ENCODE measurements at regions not wholly inside any gene's neighbourhood (a gene's known extent, or its start where the extent isn't known, plus 50 kb on each side); places are given as distances from the start of the nearest gene placed in this dataset.
"Not testable (repeated sequence)": the region's sequence is repeated elsewhere in the genome, so short reads cannot be mapped to it uniquely, and the experiment has no call there.

DNA sequence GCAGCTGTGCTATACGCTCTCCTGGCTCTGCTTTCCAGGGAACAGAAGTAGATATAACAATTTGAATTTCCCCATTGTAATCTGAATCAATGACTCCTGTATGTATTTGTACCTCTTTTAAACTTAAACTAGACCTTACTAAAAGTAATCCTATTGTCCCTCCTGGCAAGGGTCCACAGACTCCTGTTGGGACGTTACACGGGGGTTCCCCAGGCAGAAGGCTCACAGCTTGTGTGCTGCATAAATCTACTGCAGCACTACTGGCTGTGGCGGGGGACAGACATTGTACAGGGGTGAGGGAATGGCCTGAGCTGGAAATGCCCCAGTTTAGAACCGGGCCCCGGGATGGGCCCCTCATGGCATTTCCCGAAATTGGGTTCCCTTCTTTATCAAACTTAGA is 432.2 kb upstream of the SGO1 start:
- H2AFZ ChIP-seq (ENCODE audit: control insufficient read depth, low read depth, low read length); H3K9ac ChIP-seq (ENCODE audit: control insufficient read depth, insufficient read depth, low read length); H3K79me2 ChIP-seq (ENCODE audit: control insufficient read depth, insufficient read depth, low read length); CTCF ChIA-PET; H3K9me3 ChIP-seq (replicated peaks; ENCODE audit: control insufficient read depth, insufficient read depth, low read length); intact Hi-C loops (cut with micrococcal nuclease; ENCODE audit: unreplicated experiment); H3K4me3 ChIP-seq; RAD21 ChIA-PET (ENCODE audit: unreplicated experiment); DNase-seq (ENCODE audit: low read depth, low spot score); H3K27ac ChIP-seq (ENCODE audit: control insufficient read depth, insufficient read depth); H3K36me3 ChIP-seq (ENCODE audit: control insufficient read depth in 2 of 2, insufficient read depth in 2 of 2, low read length in 1 of 2); H4K20me1 ChIP-seq (ENCODE audit: control insufficient read depth, insufficient read depth); POLR2A ChIA-PET; ATAC-seq; BruUV-seq (replicated peaks); H3K4me1 ChIP-seq (ENCODE audit: control insufficient read depth, insufficient read depth, low read length); H3K27me3 ChIP-seq (replicated peaks in 1 of 2; ENCODE audit: control insufficient read depth in 2 of 2, insufficient read depth in 2 of 2, low read length in 1 of 2); in situ Hi-C loops (cut with MboI); FAIRE-seq; H3K4me2 ChIP-seq (ENCODE audit: control insufficient read depth, insufficient read depth): not testable (repeated sequence)
- SMC1A ChIA-PET (ENCODE audit: uncharacterized antibody, unreplicated experiment): interaction anchor here (0.8 to 1.0 kb wide), 2 partner anchors 15 to 50 kb away, joined by 3 read pairs; no protein-coding TSS in a partner anchor
- WGBS (ENCODE audit: insufficient coverage, insufficient replicate concordance, low lambda C conversion rate, missing lambda C conversion rate): 13% methylated on average over 7 of the region's 7 CpGs

DNA sequence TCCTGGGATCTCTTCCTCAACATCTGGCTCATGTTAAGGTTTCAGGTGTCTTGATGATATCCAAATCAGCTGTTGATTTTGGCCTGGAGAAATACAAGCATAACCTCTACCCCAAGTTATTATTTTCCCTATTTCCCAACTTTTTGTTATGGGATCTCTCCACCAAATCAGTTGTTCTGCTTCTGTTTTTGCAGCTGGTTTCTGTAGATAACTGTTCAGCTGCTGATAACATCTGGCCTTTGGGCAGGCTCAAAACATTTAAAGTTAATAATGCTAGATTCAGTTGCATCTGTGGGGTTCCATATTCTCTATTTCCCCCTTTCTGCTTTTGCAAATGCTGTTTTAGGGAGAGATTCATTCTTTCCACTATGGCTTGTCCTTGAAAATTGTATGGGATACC is 430.0 kb upstream of the SGO1 start:
- FAIRE-seq; CTCF ChIA-PET; in situ Hi-C loops (cut with MboI); ATAC-seq; H3K36me3 ChIP-seq (ENCODE audit: control insufficient read depth in 2 of 2, insufficient read depth in 2 of 2, low read length in 1 of 2); H3K4me1 ChIP-seq (ENCODE audit: control insufficient read depth, insufficient read depth, low read length); DNase-seq (ENCODE audit: low read depth, low spot score); H3K4me2 ChIP-seq (ENCODE audit: control insufficient read depth, insufficient read depth); RAD21 ChIA-PET (ENCODE audit: unreplicated experiment); H3K79me2 ChIP-seq (ENCODE audit: control insufficient read depth, insufficient read depth, low read length); BruUV-seq (replicated peaks); intact Hi-C loops (cut with micrococcal nuclease; ENCODE audit: unreplicated experiment); POLR2A ChIA-PET; H3K4me3 ChIP-seq; H3K27me3 ChIP-seq (replicated peaks in 1 of 2; ENCODE audit: control insufficient read depth in 2 of 2, insufficient read depth in 2 of 2, low read length in 1 of 2); H3K27ac ChIP-seq (ENCODE audit: control insufficient read depth, insufficient read depth); H2AFZ ChIP-seq (ENCODE audit: control insufficient read depth, low read depth, low read length); H4K20me1 ChIP-seq (ENCODE audit: control insufficient read depth, insufficient read depth); H3K9ac ChIP-seq (ENCODE audit: control insufficient read depth, insufficient read depth, low read length); H3K9me3 ChIP-seq (replicated peaks; ENCODE audit: control insufficient read depth, insufficient read depth, low read length): not testable (repeated sequence)
- SMC1A ChIA-PET (ENCODE audit: uncharacterized antibody, unreplicated experiment): interaction anchor here (1.1 kb wide), 1 partner anchor 40 kb away, joined by 3 read pairs; no protein-coding TSS in a partner anchor
